T47D (cell line): ENCODE measurements at regions not wholly inside any gene's neighbourhood (a gene's known extent, or its start where the extent isn't known, plus 50 kb on each side); places are given as distances from the start of the nearest gene placed in this dataset.
"Not testable (repeated sequence)": the region's sequence is repeated elsewhere in the genome, so short reads cannot be mapped to it uniquely, and the experiment has no call there.

Experiments
- DNase-seq, 2 experiments: peaks; one replicate each; pipeline versions ENCODE4 v3.0.0 to v3.0.0-alpha.2; 2011 to 2012; ENCODE audit warnings: low read depth in 1 of 2, low spot score in 1 of 2
- JUND ChIP-seq: IDR thresholded peaks from 2 replicates; pipeline ENCODE4 v1.6.1; 2012; ENCODE audit warnings: low read depth
- in situ Hi-C: cut with HindIII; loops from 2 replicates; pipeline ENCODE4 v1.10.0; 2016; ENCODE audit warnings: low sequenced_read_pairs, low pct_unique_long_range_greater_than_20kb

DNA sequence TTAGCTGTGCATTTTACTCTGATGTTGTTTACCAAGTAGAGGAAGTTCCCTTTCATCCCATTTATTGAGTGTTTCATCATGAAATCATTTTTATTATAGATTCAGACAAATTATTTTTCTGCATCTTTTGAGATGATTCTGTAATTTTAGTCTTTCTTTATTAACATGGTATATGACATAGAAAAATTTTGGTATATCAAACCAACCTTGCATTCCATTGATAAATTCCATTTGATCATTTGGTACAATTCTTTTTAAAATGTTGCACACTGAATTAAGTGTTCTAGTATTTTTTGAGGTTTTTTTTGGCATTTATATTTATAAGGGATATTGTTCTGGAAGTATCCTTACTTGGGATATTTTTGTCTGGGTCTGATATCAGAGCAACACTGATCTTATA is 308.4 kb downstream of the DLEU7 start:
- DNase-seq = no peak
- in situ Hi-C loops = no loop called here
- no peak for TF ChIP-seq JUND

GRCh38 chr13:50537029-50537428 is 306.5 kb downstream of the DLEU7 start:
- no peak for DNase-seq
- TF ChIP-seq JUND = no peak
- in situ Hi-C loops = no loop called here

DNA sequence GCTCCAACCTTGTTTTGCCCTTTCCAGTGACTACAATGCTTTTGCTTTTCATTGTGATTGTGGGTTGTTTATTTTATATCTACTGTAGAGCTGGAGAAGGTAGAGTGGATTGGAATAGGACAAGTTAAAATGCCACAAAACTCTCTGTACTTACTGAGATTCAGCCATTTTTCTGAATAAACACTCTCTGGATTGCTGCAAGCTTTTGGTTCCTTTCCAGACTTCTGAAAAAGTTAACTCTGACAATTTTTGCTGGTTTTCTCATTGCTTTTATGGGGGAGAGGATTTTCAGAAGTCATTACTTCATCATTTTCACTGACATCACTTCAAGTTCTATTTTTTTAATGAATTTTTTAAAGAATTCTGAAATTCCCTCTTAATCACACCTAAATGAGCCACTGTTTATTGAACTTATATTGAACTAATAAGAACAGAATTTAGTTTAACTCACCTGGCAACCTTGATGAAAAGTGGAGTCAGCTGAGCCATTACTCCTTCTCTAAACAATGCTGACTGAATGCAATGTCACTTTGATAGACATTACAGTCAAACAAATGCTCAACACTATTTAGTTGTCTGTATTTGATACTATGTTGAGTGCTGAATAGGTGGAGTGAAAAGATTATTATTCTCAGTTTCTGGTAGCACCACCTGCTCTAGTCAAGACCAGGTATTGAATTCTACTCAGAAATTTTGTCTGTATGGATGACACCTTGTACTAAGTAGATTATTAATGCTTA is 303.5 kb downstream of the DLEU7 start:
- DNase-seq = no peak
- no peak for TF ChIP-seq JUND
- in situ Hi-C loops = no loop called here

- no peak for TF ChIP-seq JUND
- in situ Hi-C loops = no loop called here
- DNase-seq = no peak
Observed at GRCh38 chr13:50543141-50543540, 300.4 kb downstream of the DLEU7 start.

- no peak for DNase-seq
- no peak for TF ChIP-seq JUND
- in situ Hi-C loops = no loop called here
Observed at GRCh38 chr13:50543782-50544181, 299.7 kb downstream of the DLEU7 start.

- in situ Hi-C loops = no loop called here
- DNase-seq = no peak
- TF ChIP-seq JUND = no peak
Observed at GRCh38 chr13:50544211-50544610, 299.3 kb downstream of the DLEU7 start.

DNA sequence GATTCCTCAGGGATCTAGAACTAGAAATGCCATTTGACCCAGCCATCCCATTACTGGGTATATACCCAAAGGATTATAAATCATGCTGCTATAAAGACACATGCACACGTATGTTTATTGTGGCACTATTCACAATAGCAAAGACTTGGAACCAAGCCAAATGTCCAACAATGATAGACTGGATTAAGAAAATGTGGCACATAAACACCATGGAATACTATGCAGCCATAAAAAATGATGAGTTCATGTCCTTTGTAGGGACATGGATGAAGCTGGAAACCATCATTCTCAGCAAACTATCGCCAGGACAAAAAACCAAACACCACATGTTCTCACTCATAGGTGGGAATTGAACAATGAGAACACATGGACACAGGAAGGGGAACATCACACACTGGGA is 296.3 kb downstream of the DLEU7 start:
- in situ Hi-C loops, DNase-seq: not testable (repeated sequence)

- in situ Hi-C loops = no loop called here
- TF ChIP-seq JUND = no peak
- DNase-seq = no peak
Observed at GRCh38 chr13:50548586-50548985, 294.9 kb downstream of the DLEU7 start.

DNA sequence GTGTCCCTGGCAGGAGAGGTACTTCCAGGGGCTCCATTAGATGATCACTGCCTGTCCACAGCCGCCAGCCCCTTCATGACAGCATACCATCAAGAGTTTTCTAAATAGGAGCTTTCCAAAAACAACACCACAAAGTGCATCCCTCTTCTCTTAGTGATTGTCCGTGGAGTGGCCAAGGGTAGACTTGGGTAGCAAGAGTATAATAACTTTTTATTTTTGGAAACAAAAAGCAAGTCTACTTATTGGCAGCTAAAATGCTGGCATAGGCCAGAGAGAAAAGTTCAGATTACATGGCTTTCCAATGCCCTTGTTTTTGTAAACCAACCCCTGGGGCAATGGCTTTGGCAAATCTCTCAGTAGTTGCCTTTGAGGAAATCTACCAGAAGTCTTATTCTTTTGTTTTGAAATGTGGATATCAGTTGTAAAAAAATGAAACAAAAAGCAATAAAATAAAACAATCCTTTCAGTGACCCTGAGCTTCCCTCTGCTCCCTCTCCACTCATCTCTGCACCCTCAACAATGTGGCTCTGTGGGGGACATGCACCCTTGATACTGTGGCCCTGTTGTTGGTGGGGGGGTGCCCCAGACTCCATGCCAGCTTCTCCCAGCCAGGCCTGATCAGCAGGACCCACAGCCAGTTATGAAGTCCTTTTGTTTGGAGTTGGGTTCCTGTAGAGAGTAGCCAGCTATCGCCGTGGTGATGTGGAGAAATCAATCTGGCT is 294.1 kb downstream of the DLEU7 start:
- DNase-seq = no peak
- no peak for TF ChIP-seq JUND
- in situ Hi-C loops = no loop called here

GRCh38 chr13:50550151-50550550 is 293.3 kb downstream of the DLEU7 start:
- no peak for TF ChIP-seq JUND
- DNase-seq = no peak
- in situ Hi-C loops = no loop called here

DNA sequence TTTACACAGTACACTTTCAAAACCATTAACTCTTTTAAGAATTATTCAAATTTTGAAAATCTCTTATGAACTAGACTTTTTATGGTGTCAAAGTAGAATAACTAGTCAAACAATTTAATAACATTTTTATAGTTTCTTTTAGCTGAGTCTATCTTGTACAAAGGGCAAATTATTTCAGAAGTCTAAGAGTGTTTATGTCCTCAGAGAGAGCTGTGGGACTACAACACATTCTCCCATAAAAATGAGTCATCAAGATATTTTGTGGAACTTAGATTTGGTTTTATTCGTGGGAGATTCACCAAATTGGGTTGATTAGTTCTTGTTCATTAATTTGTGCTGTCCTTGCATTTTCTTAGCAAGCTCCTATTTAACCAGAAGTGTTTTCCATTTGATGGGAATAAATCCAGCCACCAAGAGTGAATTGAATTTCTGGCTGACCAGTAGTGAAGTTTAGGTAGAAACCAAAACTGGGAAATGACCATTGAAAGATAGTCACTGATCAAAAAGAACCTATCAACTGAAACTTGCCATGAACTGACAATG is 291.0 kb downstream of the DLEU7 start:
- in situ Hi-C loops = no loop called here
- TF ChIP-seq JUND = no peak
- DNase-seq = no peak

DNA sequence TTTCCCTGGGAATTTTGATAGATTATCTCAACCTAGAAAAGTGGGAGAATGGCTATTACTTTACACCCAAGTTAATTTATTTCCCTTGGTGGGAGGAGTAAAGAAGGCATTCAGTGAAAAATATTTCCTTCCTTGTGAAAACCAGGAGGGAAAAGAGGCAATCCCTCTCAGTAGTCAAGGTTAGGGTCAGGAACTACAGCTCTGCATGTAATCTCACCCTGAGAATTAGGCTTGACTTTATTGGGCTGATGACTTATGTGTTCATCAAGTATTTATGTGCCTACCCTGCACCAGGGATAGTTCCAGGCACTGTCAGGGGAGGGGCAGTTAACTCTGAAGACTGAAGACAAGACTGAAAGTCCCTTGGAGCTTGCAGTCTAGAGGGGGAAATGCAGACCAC is 281.8 kb downstream of the DLEU7 start:
- DNase-seq = no peak
- no peak for TF ChIP-seq JUND
- in situ Hi-C loops = no loop called here

DNA sequence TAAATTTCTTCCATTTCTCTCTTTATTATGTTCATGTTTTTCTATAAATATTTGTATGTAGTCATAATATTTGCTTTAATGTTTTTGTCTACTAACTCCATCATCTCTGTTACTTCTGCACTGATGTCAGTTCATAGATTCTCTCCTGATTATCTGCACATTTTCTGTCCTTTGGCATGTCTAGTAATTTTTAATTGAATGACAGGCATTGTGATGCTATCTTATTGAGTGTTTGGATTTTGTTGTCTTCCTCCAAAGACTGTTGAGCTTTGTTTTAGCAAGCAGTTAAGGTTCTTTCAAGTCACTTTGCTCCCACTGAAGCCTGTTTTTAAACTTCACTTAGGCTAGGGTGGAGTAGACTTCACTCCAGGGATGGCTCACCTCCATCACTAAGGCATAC is 276.8 kb downstream of the DLEU7 start:
- DNase-seq = no peak
- in situ Hi-C loops = no loop called here
- TF ChIP-seq JUND = no peak

- in situ Hi-C loops = no loop called here
- DNase-seq = no peak
- TF ChIP-seq JUND = no peak
Observed at GRCh38 chr13:50572129-50572528, 271.4 kb downstream of the DLEU7 start.
